Tibial nerve (tissue), 4 donors: ENCODE measurements at regions not wholly inside any gene's neighbourhood (a gene's known extent, or its start where the extent isn't known, plus 50 kb on each side); places are given as distances from the start of the nearest gene placed in this dataset.

ENCODE experiments used
- CTCF ChIP-seq, 5 experiments: fragments of 200-600 bp in 3 of 5; fragments of 450-650 bp in 2 of 5; sonication (generic) in 3 of 5; IDR thresholded peaks; one replicate each; pipeline ENCODE4 v1.5.1; 2016 to 2019; ENCODE audit warnings: antibody characterized with exemption in 5 of 5, mild to moderate bottlenecking in 3 of 5, moderate library complexity in 2 of 5
- EP300 ChIP-seq, 2 donors: sonication (generic); formaldehyde crosslinking; IDR thresholded peaks; one replicate each; pipeline ENCODE4 v1.6.1; 2017; ENCODE audit warnings: antibody characterized with exemption in 2 of 2, mild to moderate bottlenecking in 1 of 2
- POLR2A ChIP-seq, 2 donors: fragments of 450-650 bp; IDR thresholded peaks; one replicate each; pipeline ENCODE4 v1.6.1; 2017; ENCODE audit warnings: antibody characterized with exemption in 2 of 2, mild to moderate bottlenecking in 2 of 2, moderate library complexity in 2 of 2

GRCh38 chr13:72023895-72024294, 156.9 kb upstream of the DACH1 start:
- TF ChIP-seq EP300 (IDR thresholded peaks at IDR 0.05) (no peak), CTCF (IDR thresholded peaks at IDR 0.05) (no peak), POLR2A (IDR thresholded peaks at IDR 0.05) (no peak)
